GM23338 (cell line): ENCODE measurements at regions not wholly inside any gene's neighbourhood (a gene's known extent, or its start where the extent isn't known, plus 50 kb on each side); places are given as distances from the start of the nearest gene placed in this dataset.

Experiments used
- ATAC-seq: fragments of 200-7000 bp; cut with Tn5 transposase; 3 replicates; pipeline ENCODE4 v1.9.1; 2020
- DNase-seq: peaks from one replicate; pipeline ENCODE4 v3.0.0-alpha.2; 2015; ENCODE audit warnings: low spot score
- H2AFZ ChIP-seq: fragments of 200-600 bp; sonication (generic); 2 replicates; pipeline ENCODE4 v1.8.0; 2016; ENCODE audit warnings: antibody characterized with exemption, mild to moderate bottlenecking, moderate library complexity
- H3F3A ChIP-seq: fragments of 200-600 bp; sonication (generic); replicated peaks from 2 replicates; pipeline ENCODE4 v1.8.0; 2017; ENCODE audit warnings: antibody characterized with exemption, mixed run types, low read depth
- H3K27ac ChIP-seq: fragments of 200-600 bp; sonication (generic); 2 replicates; pipeline ENCODE4 v1.6.1; 2016; ENCODE audit warnings: low read depth
- H3K27me3 ChIP-seq: fragments of 200-600 bp; sonication (generic); 2 replicates; pipeline ENCODE4 v1.8.0; 2016; ENCODE audit warnings: mild to moderate bottlenecking, mixed run types, moderate library complexity; ENCODE audit not compliant: insufficient read depth
- H3K36me3 ChIP-seq: fragments of 200-600 bp; sonication (generic); 2 replicates; pipeline ENCODE4 v1.8.0; 2016; ENCODE audit warnings: mild to moderate bottlenecking; ENCODE audit not compliant: insufficient read depth
- H3K4me1 ChIP-seq: fragments of 200-600 bp; sonication (generic); 2 replicates; pipeline ENCODE4 v1.8.0; 2016; ENCODE audit warnings: mild to moderate bottlenecking, moderate library complexity; ENCODE audit not compliant: insufficient read depth
- H3K4me2 ChIP-seq: fragments of 200-600 bp; sonication (generic); 2 replicates; pipeline ENCODE4 v1.7.1; 2017; ENCODE audit warnings: mixed run types
- H3K4me3 ChIP-seq: fragments of 200-600 bp; sonication (generic); 2 replicates; pipeline ENCODE4 v1.6.1; 2016; ENCODE audit warnings: mixed run types
- H3K79me2 ChIP-seq: fragments of 200-600 bp; sonication (generic); replicated peaks from 2 replicates; pipeline ENCODE4 v1.8.0; 2017; ENCODE audit warnings: mild to moderate bottlenecking; ENCODE audit not compliant: insufficient read depth
- H3K9me2 ChIP-seq: fragments of 200-600 bp; sonication (generic); 2 replicates; pipeline ENCODE4 v1.8.0; 2017; ENCODE audit not compliant: insufficient read depth
- H4K20me1 ChIP-seq: fragments of 200-600 bp; sonication (generic); replicated peaks from 2 replicates; pipeline ENCODE4 v1.8.0; 2017; ENCODE audit warnings: mild to moderate bottlenecking; ENCODE audit not compliant: insufficient read depth
- H3K27ac Mint-ChIP-seq: 2 replicates; pipeline ENCODE4 v1.8.0; 2020; ENCODE audit warnings: inconsistent platforms, mild to moderate bottlenecking, moderate library complexity, mixed read lengths
- H3K27me3 Mint-ChIP-seq: 3 replicates; pipeline ENCODE4 v1.8.0; 2022; ENCODE audit warnings: low read depth, mild to moderate bottlenecking, moderate library complexity, mixed read lengths, inconsistent platforms; ENCODE audit not compliant: insufficient read depth, poor library complexity
- H3K36me3 Mint-ChIP-seq: 3 replicates; pipeline ENCODE4 v1.8.0; 2021; ENCODE audit warnings: low read depth, mild to moderate bottlenecking, inconsistent platforms, moderate library complexity, mixed read lengths
- H3K4me1 Mint-ChIP-seq: 3 replicates; pipeline ENCODE4 v1.8.0; 2020; ENCODE audit warnings: mild to moderate bottlenecking, inconsistent platforms, mixed read lengths
- H3K4me3 Mint-ChIP-seq: 3 replicates; pipeline ENCODE4 v1.8.0; 2021; ENCODE audit warnings: moderate library complexity, mild to moderate bottlenecking, inconsistent platforms, mixed read lengths
- H3K9me3 Mint-ChIP-seq: 3 replicates; pipeline ENCODE4 v1.8.0; 2020; ENCODE audit warnings: moderate library complexity, mild to moderate bottlenecking, inconsistent platforms, mixed read lengths
- CREB1 ChIP-seq: fragments of 250-450 bp; sonication (Bioruptor Pico); IDR thresholded peaks from 2 replicates; pipeline ENCODE4 v1.5.0; 2020; ENCODE audit warnings: low read depth, mild to moderate bottlenecking, moderate library complexity
- EZH2 ChIP-seq: fragments of 200-600 bp; sonication (generic); IDR thresholded peaks from one replicate; pipeline ENCODE4 v1.8.0; 2017; ENCODE audit warnings: antibody characterized with exemption, mild to moderate bottlenecking, low read depth; ENCODE audit not compliant: unreplicated experiment
- EZH2phosphoT487 ChIP-seq: fragments of 200-600 bp; sonication (generic); IDR thresholded peaks from one replicate; pipeline ENCODE4 v1.8.1; 2018; ENCODE audit warnings: antibody characterized with exemption; ENCODE audit not compliant: unreplicated experiment
- JUNB ChIP-seq: IDR thresholded peaks from one replicate; pipeline ENCODE4 v1.6.1; 2016; ENCODE audit warnings: antibody characterized with exemption; ENCODE audit not compliant: unreplicated experiment
- NANOG ChIP-seq: IDR thresholded peaks from 2 replicates; pipeline ENCODE4 v1.6.1; 2016; ENCODE audit warnings: antibody characterized with exemption, borderline replicate concordance
- POLR2AphosphoS5 ChIP-seq: IDR thresholded peaks from 2 replicates; pipeline ENCODE4 v1.6.1; 2016; ENCODE audit warnings: antibody characterized with exemption, low read depth
- STAT1 ChIP-seq: IDR thresholded peaks from one replicate; pipeline ENCODE4 v1.6.1; 2016; ENCODE audit warnings: antibody characterized with exemption; ENCODE audit not compliant: unreplicated experiment
- ZNF114 ChIP-seq: fragments of 250-450 bp; sonication (Bioruptor Pico); IDR thresholded peaks from 2 replicates; pipeline ENCODE4 v1.5.0; 2020; ENCODE audit warnings: mild to moderate bottlenecking, moderate library complexity
- ZNF331 ChIP-seq: fragments of 250-450 bp; sonication (Bioruptor Pico); IDR thresholded peaks from 2 replicates; pipeline ENCODE4 v1.5.0; 2020; ENCODE audit warnings: low read depth, mild to moderate bottlenecking, moderate library complexity
- TF ChIP-seq, protein P1 (sequence below): IDR thresholded peaks from one replicate; pipeline ENCODE4 v1.6.1; 2018; ENCODE audit warnings: antibody characterized with exemption; ENCODE audit not compliant: unreplicated experiment
- TF ChIP-seq, protein P2 (sequence below): IDR thresholded peaks from 2 replicates; pipeline ENCODE4 v1.6.1; 2016; ENCODE audit warnings: antibody characterized with exemption
- TF ChIP-seq, protein P3 (sequence below), 2 experiments: fragments of 200-600 bp in 1 of 2; sonication (generic) in 1 of 2; conservative IDR thresholded peaks; 2 replicates each; pipeline versions ENCODE4 v1.5.1 to v1.6.1; 2016 to 2017; ENCODE audit warnings: antibody characterized with exemption in 2 of 2, low read depth in 2 of 2, mild to moderate bottlenecking in 2 of 2, moderate library complexity in 1 of 2
- TF ChIP-seq, protein P4 (sequence below): fragments of 250-450 bp; sonication (Bioruptor Pico); IDR thresholded peaks from 2 replicates; pipeline ENCODE4 v1.5.0; 2020; ENCODE audit warnings: mild to moderate bottlenecking, moderate library complexity

DNA sequence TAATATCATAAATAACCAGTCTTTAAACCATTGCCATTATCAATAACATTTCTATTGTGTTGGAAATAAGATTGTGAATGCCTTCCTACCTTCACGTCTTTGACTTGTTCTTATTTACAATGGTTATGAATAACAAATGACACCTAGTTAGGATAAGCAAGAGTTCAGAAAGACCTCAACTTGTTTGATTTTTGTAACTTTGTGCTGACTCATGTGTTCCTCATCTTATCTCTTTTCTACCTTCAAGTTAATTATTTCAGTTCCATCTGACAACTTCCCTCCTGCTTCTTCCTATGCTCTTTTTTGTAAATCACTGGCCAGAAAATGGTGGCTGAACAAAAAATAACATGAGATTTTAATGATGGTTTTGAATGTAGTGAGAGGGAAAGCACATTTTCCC is 538.5 kb upstream of the TUSC1 start:
- ATAC-seq = no peak

More for the DNA sequence above, 538.5 kb upstream of the TUSC1 start:
- Mint-ChIP-seq H3K9me3 (peaks cover 33% of the 10 kb centered on the region), H3K27ac (peak overlapping the region; percentile 6; the same call in 1 of the 2 replicates), H3K4me1 (peaks cover 3% of the 10 kb centered on the region; the same call in 1 of the 3 replicates), H3K4me3 (no peak overlapping the region), H3K27me3 (peaks cover 5% of the 10 kb centered on the region), H3K36me3 (peaks cover 23% of the 10 kb centered on the region)
- no peak for DNase-seq
- Histone ChIP-seq H3K4me3 (no peak overlapping the region), H3K4me1 (no peaks in the 10 kb centered on the region), H3K36me3 (no peaks in the 10 kb centered on the region), H3K27me3 (no peaks in the 10 kb centered on the region), H2AFZ (no peak overlapping the region), H3K79me2 (no peaks in the 10 kb centered on the region), H3K4me2 (no peak overlapping the region), H3K9me2 (no peaks in the 10 kb centered on the region), H4K20me1 (no peaks in the 10 kb centered on the region), H3K27ac (no peak overlapping the region), H3F3A (no peaks in the 10 kb centered on the region)
- TF ChIP-seq, protein P1, sequence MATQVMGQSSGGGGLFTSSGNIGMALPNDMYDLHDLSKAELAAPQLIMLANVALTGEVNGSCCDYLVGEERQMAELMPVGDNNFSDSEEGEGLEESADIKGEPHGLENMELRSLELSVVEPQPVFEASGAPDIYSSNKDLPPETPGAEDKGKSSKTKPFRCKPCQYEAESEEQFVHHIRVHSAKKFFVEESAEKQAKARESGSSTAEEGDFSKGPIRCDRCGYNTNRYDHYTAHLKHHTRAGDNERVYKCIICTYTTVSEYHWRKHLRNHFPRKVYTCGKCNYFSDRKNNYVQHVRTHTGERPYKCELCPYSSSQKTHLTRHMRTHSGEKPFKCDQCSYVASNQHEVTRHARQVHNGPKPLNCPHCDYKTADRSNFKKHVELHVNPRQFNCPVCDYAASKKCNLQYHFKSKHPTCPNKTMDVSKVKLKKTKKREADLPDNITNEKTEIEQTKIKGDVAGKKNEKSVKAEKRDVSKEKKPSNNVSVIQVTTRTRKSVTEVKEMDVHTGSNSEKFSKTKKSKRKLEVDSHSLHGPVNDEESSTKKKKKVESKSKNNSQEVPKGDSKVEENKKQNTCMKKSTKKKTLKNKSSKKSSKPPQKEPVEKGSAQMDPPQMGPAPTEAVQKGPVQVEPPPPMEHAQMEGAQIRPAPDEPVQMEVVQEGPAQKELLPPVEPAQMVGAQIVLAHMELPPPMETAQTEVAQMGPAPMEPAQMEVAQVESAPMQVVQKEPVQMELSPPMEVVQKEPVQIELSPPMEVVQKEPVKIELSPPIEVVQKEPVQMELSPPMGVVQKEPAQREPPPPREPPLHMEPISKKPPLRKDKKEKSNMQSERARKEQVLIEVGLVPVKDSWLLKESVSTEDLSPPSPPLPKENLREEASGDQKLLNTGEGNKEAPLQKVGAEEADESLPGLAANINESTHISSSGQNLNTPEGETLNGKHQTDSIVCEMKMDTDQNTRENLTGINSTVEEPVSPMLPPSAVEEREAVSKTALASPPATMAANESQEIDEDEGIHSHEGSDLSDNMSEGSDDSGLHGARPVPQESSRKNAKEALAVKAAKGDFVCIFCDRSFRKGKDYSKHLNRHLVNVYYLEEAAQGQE = no peak
- TF ChIP-seq, protein P2, sequence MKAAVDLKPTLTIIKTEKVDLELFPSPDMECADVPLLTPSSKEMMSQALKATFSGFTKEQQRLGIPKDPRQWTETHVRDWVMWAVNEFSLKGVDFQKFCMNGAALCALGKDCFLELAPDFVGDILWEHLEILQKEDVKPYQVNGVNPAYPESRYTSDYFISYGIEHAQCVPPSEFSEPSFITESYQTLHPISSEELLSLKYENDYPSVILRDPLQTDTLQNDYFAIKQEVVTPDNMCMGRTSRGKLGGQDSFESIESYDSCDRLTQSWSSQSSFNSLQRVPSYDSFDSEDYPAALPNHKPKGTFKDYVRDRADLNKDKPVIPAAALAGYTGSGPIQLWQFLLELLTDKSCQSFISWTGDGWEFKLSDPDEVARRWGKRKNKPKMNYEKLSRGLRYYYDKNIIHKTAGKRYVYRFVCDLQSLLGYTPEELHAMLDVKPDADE = no peak
- TF ChIP-seq JUNB (no peak), CREB1 (CRISPR knock-in tag) (no peak), EZH2 (no peak), ZNF114 (CRISPR knock-in tag) (no peak), EZH2phosphoT487 (no peak), POLR2AphosphoS5 (no peak), ZNF331 (CRISPR knock-in tag) (no peak), NANOG (no peak), STAT1 (no peak)
- TF ChIP-seq, protein P3, sequence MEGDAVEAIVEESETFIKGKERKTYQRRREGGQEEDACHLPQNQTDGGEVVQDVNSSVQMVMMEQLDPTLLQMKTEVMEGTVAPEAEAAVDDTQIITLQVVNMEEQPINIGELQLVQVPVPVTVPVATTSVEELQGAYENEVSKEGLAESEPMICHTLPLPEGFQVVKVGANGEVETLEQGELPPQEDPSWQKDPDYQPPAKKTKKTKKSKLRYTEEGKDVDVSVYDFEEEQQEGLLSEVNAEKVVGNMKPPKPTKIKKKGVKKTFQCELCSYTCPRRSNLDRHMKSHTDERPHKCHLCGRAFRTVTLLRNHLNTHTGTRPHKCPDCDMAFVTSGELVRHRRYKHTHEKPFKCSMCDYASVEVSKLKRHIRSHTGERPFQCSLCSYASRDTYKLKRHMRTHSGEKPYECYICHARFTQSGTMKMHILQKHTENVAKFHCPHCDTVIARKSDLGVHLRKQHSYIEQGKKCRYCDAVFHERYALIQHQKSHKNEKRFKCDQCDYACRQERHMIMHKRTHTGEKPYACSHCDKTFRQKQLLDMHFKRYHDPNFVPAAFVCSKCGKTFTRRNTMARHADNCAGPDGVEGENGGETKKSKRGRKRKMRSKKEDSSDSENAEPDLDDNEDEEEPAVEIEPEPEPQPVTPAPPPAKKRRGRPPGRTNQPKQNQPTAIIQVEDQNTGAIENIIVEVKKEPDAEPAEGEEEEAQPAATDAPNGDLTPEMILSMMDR (conservative IDR thresholded peaks at IDR 0.05; ENCODE audit: low read depth in 2 of 2) = no peak
- TF ChIP-seq, protein P4, sequence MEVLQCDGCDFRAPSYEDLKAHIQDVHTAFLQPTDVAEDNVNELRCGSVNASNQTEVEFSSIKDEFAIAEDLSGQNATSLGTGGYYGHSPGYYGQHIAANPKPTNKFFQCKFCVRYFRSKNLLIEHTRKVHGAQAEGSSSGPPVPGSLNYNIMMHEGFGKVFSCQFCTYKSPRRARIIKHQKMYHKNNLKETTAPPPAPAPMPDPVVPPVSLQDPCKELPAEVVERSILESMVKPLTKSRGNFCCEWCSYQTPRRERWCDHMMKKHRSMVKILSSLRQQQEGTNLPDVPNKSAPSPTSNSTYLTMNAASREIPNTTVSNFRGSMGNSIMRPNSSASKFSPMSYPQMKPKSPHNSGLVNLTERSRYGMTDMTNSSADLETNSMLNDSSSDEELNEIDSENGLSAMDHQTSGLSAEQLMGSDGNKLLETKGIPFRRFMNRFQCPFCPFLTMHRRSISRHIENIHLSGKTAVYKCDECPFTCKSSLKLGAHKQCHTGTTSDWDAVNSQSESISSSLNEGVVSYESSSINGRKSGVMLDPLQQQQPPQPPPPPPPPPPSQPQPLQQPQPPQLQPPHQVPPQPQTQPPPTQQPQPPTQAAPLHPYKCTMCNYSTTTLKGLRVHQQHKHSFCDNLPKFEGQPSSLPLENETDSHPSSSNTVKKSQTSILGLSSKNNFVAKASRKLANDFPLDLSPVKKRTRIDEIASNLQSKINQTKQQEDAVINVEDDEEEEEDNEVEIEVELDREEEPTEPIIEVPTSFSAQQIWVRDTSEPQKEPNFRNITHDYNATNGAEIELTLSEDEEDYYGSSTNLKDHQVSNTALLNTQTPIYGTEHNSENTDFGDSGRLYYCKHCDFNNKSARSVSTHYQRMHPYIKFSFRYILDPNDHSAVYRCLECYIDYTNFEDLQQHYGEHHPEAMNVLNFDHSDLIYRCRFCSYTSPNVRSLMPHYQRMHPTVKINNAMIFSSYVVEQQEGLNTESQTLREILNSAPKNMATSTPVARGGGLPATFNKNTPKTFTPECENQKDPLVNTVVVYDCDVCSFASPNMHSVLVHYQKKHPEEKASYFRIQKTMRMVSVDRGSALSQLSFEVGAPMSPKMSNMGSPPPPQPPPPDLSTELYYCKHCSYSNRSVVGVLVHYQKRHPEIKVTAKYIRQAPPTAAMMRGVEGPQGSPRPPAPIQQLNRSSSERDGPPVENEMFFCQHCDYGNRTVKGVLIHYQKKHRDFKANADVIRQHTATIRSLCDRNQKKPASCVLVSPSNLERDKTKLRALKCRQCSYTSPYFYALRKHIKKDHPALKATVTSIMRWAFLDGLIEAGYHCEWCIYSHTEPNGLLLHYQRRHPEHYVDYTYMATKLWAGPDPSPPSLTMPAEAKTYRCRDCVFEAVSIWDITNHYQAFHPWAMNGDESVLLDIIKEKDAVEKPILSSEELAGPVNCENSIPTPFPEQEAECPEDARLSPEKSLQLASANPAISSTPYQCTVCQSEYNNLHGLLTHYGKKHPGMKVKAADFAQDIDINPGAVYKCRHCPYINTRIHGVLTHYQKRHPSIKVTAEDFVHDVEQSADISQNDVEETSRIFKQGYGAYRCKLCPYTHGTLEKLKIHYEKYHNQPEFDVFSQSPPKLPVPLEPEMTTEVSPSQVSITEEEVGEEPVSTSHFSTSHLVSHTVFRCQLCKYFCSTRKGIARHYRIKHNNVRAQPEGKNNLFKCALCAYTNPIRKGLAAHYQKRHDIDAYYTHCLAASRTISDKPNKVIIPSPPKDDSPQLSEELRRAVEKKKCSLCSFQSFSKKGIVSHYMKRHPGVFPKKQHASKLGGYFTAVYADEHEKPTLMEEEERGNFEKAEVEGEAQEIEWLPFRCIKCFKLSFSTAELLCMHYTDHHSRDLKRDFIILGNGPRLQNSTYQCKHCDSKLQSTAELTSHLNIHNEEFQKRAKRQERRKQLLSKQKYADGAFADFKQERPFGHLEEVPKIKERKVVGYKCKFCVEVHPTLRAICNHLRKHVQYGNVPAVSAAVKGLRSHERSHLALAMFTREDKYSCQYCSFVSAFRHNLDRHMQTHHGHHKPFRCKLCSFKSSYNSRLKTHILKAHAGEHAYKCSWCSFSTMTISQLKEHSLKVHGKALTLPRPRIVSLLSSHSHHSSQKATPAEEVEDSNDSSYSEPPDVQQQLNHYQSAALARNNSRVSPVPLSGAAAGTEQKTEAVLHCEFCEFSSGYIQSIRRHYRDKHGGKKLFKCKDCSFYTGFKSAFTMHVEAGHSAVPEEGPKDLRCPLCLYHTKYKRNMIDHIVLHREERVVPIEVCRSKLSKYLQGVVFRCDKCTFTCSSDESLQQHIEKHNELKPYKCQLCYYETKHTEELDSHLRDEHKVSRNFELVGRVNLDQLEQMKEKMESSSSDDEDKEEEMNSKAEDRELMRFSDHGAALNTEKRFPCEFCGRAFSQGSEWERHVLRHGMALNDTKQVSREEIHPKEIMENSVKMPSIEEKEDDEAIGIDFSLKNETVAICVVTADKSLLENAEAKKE (CRISPR knock-in tag) = no peak
